ENCODE measurements at regions not wholly inside any gene's neighbourhood (a gene's known extent, or its start where the extent isn't known, plus 50 kb on each side); places are given as distances from the start of the nearest gene placed in this dataset.

DNA sequence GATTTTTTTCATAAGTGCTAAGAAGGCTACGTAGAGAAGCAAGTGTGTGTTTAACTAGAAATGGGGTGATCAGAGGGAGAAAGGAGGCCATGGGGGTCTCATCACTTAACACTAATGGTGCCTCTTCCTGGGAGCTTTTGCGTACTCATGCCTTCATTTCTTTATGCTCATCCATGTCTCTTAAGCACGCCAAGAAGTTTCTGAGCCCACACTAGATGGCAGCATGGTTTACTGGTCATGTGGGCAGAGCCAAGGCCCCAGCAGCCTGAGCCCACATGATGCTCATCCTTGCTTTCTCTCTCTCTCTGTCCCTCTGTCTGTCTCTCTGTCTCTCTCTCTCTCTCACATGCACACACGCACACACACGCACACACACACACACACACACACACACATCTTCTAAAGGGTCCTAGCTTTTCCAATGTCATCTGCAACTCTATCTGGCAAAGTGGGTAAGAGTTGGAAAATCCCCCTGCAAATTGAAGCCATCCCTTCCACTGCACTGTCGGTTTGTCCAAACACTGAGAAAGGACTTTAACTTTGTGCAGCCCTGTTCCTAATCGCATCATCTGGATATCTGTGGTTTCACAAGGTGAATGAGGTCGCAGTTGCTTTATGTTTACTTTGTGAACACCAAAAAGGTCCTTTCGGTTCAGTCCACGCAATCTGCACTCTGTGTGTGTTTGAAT is 137.1 kb upstream of the CCDC68 start:
- ATAC-seq (peak; percentile 82 to 83), DNase-seq (peak; percentile 35)
- intact Hi-C loops (cut with DNase I), result no loop called here

DNA sequence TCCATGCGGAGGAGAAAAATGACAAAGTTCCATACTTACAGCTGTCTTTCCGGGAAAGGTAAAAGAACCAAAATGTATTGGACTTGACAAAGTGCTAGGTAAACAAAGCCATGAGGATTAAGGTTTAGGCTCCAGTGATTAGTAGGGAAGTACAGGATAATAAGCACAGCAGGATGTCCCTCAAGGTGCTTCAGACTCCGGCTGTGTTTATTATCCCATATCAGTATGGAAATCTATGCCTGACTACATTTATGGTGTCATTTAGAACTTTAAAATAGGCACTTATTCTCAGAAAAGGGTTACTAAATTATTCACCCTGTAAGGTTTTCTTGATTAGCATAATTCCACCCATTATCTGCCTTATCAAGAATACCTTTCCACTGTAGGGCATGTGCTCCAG is 136.3 kb upstream of the CCDC68 start:
- intact Hi-C loops (cut with DNase I), result no loop called here
- no peak for ATAC-seq
- DNase-seq, result no peak

DNA sequence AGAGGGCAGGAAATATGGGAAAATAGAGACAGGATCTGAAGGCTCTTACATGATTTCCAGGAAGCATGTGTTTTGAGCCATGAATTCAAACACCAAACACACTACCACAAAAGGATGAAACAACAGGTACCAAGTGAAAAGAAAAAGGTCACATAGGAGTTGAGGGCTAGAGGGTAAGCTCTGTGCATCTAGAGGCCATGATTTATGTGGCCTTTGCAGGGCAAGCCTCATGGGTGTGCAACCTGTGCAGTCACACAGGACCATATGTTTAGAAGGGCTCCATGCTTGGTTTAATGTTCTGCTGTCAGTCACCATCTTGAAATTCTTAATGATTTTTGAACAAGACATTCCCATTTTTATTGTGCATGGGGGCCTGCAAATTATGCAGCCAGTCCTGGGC is 134.5 kb upstream of the CCDC68 start:
- intact Hi-C loops (cut with DNase I), result no loop called here
- DNase-seq (no peak), ATAC-seq (no peak)

DNA sequence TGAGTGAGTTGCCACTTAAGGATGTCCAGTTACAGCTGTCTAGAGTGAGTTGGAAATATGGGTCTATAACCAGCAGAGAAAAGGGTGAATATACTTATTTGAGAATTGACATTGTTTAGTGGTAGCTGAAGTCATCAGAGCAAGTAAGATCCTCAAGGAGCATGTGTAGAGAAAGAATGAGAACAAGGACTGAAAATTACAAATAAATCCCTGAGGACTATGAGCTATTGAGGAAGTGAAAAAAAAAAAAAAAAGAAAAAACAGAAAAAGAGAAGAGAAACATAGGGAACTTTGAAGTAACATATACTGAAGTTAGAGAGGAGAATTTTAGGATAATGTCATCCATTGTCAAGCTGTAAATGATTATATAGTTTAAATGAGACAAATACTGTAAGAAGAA is 134.0 kb upstream of the CCDC68 start:
- DNase-seq (no peak), ATAC-seq (no peak)
- intact Hi-C loops (cut with DNase I), result no loop called here

DNA sequence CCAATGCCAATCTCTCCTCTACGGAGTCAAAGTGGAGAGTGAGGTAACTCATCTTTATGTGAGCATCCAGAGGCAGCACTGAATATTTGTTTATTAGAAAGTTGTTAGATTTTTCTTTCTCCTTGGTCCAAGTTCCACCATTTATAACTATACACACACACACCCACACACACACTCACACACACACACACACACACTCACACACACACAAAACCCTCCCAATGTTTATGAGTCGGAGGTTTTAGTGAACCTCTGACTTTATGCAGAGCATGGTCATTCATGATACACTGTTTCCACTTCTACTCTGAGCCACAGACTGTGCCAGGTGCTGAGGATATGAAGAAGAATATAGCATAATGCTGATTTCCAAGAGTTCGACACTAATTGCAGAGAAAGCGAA is 132.9 kb upstream of the CCDC68 start:
- intact Hi-C loops (cut with DNase I), result no loop called here
- no peak for DNase-seq
- no peak for ATAC-seq

DNA sequence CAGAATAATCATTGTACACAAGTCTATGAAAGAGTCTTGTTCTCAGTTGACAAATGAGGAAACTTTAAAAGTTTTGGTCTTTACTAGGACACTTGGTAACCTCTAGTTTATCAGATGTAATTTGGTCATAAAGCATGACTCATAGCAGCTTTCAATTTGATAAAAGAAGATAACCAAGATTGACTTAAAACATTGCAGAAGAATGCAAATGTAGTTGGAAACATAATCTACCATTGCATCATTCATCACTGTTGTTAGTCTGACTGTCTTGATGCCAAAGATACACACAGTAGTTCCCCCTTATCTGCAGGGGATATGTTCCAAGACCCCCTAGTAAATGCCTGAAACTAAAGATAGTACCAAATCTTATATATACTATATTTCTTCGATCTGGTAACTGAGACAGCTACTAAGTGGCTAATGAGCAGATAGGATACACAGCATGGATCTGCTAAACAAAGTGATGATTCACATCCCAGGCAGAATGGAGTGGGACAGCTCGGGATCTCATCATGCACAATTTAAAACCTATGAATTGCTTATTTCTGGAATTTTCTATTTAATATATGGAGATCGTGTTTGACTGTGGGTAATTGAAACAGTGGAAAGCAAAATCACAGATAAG is 131.4 kb upstream of the CCDC68 start:
- ATAC-seq (no peak), DNase-seq (no peak)
- intact Hi-C loops (cut with DNase I), result no loop called here

DNA sequence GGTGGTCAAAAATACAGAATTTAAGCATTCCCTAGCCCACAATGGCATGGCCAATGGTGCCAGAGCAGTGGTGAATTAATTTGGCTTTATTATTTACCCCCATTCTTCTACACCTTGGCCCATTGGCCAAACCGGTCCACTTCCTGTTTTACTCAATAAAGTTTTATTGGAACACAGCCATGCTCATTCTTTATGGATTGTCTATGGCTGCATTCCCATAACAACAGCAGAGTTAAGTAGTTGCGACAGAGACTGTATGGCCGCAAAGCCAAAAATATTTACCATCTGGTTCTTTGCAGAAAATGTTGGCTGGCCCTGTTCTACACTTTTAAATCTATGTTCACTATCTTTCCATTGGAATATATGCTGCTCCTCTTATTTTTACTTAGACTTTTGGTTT is 130.3 kb upstream of the CCDC68 start:
- ATAC-seq (no peak), DNase-seq (no peak)
- intact Hi-C loops (cut with DNase I), result no loop called here

DNA sequence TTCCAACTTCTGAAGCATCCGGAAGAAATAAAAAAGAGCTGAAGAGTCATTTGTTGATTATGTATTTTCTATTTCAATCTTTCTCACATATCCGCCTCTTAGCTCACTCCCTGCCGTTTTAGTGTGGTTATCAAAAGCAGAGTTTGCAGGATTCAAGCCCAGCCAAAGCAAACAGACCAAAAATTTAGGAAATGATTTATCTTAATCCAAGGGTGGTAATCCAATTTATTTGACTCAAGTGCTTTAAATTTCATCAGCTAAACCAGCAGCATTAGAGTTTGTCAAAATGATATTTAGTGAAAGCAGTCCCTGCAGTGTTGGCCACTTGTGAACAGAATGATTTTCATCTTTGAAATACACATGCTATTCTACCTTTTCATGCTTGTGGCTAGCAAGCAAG is 129.3 kb upstream of the CCDC68 start:
- intact Hi-C loops (cut with DNase I), result no loop called here
- DNase-seq (no peak), ATAC-seq (peak in 1 of 2 donors; percentile 62)

DNA sequence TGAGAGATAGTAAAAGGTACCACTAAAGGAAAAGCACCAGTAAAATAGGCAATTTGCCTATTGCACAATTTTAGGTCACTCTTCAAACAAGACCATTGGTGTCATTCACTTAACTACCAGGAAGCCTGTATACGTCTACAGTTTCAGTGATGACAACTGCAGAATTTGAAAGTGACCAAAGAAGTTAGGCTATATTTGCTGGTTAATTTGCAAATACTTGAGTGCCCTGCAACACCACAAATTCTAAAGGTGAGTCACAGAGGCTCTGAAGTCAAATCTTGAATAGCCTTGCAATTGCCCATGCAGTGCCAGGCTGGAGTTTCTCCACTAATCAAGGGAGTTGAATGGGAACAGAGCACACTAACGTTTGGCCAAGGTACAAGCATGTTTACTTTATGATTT is 128.7 kb upstream of the CCDC68 start:
- DNase-seq, result no peak
- intact Hi-C loops (cut with DNase I), result no loop called here
- peak in 1 of 2 donors; percentile 65 for ATAC-seq

DNA sequence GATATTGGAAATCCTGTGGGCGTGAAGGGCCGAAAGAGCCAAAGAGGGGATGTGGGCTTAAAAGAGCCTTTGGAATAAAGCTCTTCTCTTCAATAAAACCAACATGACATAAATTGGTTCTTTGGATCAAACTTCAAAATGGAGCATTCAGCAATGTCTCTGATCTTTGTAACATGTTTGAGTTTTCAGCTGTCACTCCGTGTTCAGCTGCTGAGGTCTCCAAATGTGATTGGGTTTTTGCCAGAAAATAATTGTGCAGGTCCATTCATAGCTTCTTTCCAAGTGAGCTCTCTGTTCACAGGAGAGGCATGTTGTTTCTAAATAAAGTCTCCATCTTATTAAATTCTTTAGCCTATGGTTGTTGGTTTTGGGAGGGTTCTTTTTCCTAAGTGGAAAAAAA is 127.6 kb upstream of the CCDC68 start:
- ATAC-seq (no peak), DNase-seq (no peak)
- intact Hi-C loops (cut with DNase I), result no loop called here

DNA sequence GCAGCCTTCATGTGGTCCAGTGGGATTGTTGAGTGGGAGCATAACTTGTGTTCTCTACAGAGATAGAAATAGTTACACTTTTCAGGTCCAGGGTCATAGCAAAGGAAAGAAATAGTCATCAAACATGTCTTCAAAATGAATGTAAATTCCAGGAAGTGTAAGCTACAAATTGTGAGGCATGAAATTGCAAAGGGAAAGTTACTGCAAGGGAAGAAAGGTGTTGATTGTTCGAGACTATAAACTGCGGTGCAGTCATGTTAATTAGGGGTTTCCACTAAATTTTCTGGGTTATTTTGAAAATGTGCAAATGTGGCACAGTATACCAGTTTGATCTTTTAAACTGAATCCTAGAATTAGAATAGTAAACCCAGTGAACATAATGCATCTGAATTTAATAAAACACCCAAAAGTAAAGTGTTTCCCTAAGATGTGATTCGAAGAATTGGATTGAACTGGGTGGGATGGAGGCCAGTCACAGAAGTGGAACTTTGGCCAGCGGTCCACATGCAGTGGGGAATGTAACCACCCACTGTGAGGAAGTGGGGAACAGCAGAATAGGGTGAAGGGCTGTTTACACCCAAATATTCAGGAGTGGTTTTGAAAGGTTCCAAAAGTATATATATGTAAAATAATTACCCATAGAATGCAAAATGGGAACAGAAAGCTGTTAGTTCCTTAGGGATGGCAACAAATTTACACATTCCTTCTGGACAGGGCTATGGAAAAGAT is 126.5 kb upstream of the CCDC68 start:
- ATAC-seq, result no peak
- DNase-seq, result no peak
- intact Hi-C loops (cut with DNase I), result no loop called here

DNA sequence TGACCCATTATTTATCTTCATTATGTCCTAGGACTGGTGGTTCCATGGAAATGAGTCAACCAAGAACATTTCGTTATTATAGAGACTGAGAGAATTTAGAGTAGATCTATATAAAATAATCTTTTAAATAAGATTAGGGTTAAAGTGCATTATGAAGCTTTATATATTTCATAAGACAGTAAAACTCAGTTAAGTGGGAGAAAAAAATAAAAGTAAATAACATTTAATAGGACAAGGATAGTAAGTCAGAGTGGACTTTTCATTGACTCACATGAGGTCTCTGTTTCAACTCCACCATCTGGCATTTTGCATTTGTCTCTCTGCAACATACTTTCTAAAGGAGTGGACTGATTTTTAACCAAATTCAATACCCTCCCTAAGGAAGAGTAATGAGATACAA is 125.3 kb upstream of the CCDC68 start:
- ATAC-seq, result no peak
- intact Hi-C loops (cut with DNase I), result no loop called here
- no peak for DNase-seq

DNA sequence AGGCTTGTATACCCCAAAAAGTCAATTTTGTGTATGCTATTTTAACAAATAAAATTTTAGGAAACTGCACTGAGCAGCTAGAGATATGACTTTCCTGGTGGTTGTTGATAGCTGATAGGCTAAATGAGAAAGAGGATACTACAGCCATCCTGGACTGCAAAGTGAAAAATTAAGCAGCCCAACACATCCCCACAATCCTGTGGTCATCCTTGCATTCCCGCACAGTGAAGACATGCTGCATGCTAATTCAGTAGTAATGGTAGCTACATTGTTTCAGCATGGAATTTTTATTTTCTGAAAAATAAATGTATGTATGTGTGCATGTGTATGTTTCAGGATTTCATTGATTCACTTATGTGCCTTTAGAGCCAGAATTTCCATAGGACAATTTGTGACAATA is 124.2 kb upstream of the CCDC68 start:
- intact Hi-C loops (cut with DNase I), result no loop called here
- ATAC-seq, result no peak
- no peak for DNase-seq

DNA sequence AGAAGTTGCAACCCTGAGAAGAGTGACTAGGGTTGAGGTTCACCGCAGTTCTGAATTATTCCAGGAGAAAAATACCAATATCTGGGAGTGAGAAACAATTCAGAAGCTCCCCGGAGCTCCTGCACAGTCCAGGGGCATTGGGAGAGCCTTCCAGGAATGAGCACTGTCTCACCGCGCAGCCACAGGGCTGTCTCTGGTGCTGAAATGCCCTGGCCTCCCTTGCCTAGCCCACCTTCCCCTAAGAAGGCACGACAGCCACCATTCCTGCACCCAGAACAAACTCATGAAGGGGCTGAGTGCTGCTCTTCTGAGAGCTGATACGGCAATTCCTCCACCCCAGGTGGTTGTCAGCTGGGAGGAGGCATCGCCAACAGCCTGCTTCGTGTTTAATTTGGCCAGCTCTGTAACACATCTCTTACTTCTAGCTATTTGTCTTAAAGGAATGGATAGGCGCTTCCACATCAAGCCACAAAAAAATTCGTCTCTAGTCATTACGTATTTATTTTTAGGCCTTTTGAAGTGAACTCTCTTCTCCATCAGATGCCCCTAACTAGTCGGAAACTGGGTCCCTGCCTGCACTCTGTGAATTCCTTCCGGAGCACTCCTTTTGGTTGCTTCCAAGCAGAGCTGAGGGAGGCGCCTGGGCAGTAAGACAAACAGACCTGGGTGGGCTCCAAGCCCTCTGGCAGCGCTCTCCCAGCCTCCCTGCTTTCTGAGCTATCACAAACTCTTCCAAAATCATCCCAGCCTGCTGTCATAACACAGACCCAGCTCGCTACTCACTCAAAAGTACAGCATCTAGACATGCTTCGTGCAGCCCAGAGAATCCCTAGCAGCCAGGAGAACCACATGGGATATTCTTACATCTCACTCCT is 120.5 kb upstream of the CCDC68 start:
- no peak for DNase-seq
- peak; percentile 50 to 51 for ATAC-seq
- intact Hi-C loops (cut with DNase I), result no loop called here

DNA sequence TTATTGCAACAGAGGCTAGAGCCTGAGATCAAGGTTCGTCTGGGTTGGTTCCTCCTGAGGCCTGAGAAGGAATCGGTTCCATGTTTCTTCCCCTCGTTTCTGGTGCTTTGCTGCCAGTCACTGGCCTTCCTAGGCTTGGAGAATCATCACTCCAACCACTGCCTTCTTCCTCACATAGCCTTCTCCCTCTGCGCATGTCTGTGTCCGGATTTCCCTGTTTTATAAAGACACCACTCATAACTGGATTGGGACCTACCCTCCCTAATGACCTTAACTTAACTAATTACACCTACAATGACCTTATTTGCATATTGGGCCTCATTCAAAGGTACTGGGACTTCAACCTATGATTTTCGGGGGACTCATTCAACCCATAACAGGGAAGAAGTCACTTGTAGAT is 119.8 kb upstream of the CCDC68 start:
- DNase-seq, result no peak
- ATAC-seq, result no peak
- intact Hi-C loops (cut with DNase I), result no loop called here

DNA sequence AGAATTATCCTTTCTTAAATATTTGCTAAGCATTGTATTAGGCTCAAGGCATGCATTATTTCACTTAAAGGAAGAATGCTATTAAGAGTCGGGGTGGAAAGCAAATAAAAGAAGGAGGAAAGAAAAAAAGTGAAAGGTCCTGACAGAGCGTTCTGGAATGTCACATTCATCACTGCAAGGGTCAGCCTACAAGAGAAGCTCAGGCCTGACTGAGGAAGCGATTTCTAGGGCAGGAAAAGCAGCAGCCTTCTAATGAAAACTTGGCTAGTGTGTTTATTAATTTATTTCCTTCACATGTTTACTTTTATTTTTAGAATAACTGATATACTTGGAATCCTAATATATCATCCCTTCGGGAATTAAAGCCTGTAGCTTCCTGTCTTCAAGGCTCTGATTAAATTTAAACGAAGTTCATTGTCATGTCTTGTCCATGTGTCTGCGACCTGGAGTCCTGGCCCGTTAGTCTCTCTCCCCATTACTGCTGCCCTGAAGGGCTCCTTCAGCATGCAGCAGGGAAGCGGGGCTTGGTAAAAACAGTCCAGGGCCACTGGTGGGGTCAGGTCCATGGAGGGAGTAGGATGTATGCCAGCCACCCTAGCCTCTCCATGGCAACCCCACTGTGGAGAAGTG is 119.2 kb upstream of the CCDC68 start:
- no peak for ATAC-seq
- DNase-seq, result no peak
- intact Hi-C loops (cut with DNase I), result no loop called here

DNA sequence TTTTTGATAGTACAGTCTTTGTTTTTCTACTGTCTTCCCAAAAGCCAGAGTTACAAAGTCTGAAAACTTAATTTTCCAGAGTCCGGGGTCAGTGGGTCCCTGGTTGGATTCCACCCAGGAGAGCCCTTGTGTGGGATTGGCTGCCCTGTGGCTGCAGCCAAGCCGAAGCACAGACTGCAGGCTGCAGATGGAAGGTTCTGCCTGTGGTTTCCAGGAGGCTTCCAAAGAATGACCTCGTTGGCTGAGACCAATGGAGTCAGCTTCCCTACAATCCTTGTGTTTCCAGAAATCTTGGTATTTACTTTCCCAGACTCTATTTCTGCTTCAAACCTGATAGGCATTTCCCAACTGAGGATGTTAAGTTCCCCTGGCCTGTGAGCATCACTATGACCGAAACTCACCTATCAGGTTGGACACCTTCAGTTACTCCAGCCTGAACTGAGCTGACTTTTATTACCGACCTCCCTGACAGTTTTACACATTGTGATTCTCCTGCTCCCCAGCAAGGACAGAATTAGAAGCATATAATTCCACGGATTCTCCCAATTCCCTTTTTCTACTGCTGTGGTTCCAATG is 117.5 kb upstream of the CCDC68 start:
- ATAC-seq, result no peak
- intact Hi-C loops (cut with DNase I), result no loop called here
- no peak for DNase-seq

DNA sequence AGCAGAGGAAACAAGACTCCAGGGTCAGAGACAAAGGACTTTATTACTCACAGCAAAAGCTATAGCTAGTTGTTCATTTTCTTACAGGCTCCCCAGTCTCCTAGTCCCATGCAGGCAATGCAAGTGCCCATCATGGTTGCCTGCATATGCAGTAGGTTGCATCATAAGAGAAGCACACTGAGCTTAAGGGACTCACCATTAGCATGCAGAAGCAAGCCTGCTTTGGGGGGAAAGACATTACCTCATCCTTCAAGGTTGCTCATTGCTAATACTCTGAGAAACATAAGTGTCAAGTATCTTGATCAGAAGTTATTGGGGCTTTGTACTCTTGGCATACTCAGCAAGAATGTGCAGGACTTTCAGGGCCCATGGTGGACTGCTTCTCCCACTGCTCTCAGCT is 114.6 kb upstream of the CCDC68 start:
- ATAC-seq, result no peak
- no peak for DNase-seq
- intact Hi-C loops (cut with DNase I), result no loop called here

DNA sequence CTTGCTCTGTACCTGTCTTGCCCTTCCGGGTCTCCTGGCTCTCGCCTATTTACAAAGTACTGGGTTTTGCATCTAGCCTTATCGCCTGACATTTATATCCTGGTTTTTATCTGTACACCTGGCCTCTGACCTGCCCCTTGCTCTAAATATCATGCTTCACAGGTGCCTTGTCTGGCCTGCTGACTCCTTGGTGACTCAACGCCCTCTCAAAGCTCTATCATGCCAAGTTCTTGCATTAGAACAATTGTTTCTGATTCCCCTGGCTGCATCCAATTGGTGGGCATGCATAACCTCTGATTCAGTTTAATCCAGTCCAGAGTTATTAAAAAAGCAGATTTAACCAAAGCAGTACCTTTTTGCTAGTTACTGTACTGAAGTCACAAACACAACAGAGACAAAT is 113.9 kb upstream of the CCDC68 start:
- intact Hi-C loops (cut with DNase I), result no loop called here
- ATAC-seq, result no peak
- DNase-seq, result no peak

Measured in left cardiac atrium (tissue), 4 donors.